GM19372 (cell line): ENCODE measurements at regions not wholly inside any gene's neighbourhood (a gene's known extent, or its start where the extent isn't known, plus 50 kb on each side); places are given as distances from the start of the nearest gene placed in this dataset.
A peak's percentile ranks its signal among the peaks of the same experiment; 100 is the strongest.

Experiments
- ATAC-seq: cut with Tn5 transposase; IDR thresholded peaks from one replicate; pipeline ENCODE4 v1.9.1; 2021; ENCODE audit warnings: mild to moderate bottlenecking, low read depth, moderate library complexity; ENCODE audit not compliant: unreplicated experiment

GRCh38 chr2:162916286-162916801, 77.8 kb upstream of the KCNH7 start:
- no peak for ATAC-seq

- no peak for ATAC-seq
Measured at GRCh38 chr2:162915858-162916257, 77.3 kb upstream of the KCNH7 start.

GRCh38 chr2:162914161-162914560, 75.6 kb upstream of the KCNH7 start:
- ATAC-seq: no peak

DNA sequence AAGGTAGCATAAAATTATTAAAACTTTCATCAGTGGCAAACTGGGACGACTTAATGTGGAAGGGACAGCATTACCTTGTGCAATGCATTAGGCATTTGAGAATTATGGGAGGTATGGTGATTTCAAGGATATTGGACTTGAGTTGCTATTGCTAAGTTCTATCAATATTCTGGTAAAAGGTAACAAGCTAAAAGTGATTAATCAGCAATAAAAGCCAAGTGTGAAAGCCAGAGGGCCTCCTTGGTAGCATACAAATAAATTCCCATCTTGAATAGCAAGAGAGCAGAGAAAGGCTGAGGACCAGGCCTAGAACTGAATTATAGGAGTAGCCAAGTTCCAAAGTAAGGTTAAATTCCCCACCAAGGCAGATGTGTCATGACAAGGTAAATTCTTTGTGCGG, 74.2 kb upstream of the KCNH7 start:
- ATAC-seq: no peak

DNA sequence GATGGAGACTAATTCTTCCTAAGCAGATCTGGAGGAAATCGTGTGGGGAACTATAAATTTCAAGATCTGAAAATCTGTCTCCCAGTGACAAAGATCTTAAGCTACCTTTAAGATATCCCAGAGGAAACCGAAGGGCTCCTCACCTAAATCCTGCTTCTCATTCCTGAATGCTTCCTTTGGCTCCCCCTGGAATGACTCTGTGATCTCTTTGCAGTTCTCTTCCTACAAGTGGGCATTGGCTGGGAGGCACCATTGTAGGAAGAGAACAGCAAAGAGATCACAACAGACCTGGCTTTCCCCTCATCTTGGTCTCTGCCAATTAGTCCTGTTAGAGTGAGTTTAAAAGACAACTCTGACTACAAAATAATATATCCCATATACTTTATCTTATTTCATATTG, 70.0 kb upstream of the KCNH7 start:
- ATAC-seq: no peak

DNA sequence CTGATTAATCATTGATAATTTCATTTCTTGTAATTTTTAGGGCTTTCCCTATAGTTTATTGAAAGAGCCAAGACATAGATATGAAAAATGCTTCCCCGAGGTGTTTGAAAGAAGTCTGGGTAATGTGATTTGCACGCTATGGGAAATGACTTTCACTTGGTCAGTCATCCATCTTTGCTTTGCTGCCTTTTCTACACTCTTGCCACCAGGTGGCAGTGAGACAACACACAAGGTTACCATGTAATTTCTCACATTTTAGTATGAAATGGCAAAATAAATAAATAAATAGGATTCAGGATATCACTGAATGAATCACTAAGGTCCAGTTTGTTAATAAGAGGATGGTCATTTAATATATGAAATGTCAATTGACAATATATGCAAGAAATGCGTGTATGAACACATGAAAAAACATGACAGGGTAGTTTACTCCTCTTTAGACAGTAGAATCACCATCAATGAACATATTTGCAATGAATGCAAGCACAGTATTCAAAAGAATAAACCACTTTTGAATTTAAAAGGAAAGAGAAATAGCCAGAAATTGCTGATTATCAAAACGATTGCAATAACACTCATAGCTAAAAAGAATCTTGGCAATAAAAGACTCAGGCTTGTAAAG, 52.2 kb upstream of the KCNH7 start:
- peak; percentile 86 for ATAC-seq

DNA sequence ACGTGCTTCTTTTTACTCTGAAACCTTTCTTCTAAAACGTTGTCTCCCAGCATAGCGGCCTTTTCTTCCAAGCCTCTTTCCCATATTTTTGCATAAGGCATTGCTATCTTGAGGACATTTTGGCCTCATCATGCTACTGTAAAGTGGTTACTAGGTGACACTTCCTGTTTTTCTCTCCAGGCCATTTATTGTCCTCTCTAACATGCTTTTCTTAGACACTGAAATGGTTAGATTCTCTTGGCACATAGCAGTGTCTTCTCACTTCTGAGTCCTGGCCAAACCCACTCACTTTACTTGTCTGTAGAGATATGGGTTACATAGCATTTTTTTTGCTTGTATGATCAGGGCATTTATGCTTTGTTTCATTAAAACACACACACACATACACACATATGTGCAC, 50.1 kb upstream of the KCNH7 start:
- no peak for ATAC-seq
